ENCODE measurements at regions not wholly inside any gene's neighbourhood (a gene's known extent, or its start where the extent isn't known, plus 50 kb on each side); places are given as distances from the start of the nearest gene placed in this dataset.

GRCh38 chrX:142804085-142804484 is 221.6 kb upstream of the SPANXN4 start:
- peak; percentile 35; the same call in 1 of the 2 replicates for TF ChIP-seq CTCF (IDR thresholded peaks at IDR 0.05; ENCODE audit: low read length)
- no peak for TF ChIP-seq EZH2 (IDR thresholded peaks at IDR 0.05; ENCODE audit: borderline replicate concordance, low read length)

Data from OCI-LY1 (cell line).